HuH-7.5 (cell line): ENCODE measurements at regions not wholly inside any gene's neighbourhood (a gene's known extent, or its start where the extent isn't known, plus 50 kb on each side); places are given as distances from the start of the nearest gene placed in this dataset.

ENCODE experiments used
- DNase-seq: peaks from one replicate; pipeline ENCODE4 v3.0.0; 2011; ENCODE audit warnings: low spot score

DNA sequence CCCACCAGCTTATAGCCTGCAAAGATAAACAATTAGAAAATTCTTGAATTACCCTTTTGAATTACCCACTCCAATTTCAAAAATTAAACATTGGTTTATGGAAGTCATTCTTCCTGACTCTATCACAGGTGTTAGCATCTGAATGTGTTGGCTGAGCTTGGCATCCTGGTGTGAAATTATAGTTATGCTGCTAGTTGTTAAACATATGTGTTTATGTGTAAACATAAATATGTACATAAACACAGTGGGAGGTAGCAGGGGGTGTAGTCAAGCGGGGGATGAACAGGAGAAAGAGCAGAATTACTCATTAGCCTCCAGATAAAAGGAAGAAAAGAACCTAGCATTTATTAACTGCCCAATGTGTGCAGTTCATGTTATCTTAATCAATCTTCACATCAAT, 530.2 kb downstream of the MCTP2 start:
- DNase-seq: no peak

DNA sequence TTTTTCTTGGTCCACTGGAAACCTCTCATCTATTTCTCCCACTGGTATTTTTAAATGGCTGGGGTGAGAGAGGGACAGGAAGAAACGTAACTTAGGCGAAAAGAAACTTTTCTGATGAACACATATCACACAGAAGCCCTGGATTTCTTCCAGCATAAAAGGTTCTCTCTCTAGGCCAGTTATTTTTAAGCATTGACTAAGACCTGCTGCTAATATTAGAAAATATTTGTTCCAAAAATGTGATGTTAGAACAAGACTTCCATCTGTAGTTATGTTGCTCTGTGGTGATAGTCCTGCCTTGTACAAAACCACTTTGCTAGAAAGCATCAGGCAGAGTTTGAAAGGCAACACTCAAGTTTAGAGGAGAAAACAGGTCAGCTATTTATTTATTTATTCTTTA, 537.7 kb downstream of the MCTP2 start:
- DNase-seq: no peak

DNA sequence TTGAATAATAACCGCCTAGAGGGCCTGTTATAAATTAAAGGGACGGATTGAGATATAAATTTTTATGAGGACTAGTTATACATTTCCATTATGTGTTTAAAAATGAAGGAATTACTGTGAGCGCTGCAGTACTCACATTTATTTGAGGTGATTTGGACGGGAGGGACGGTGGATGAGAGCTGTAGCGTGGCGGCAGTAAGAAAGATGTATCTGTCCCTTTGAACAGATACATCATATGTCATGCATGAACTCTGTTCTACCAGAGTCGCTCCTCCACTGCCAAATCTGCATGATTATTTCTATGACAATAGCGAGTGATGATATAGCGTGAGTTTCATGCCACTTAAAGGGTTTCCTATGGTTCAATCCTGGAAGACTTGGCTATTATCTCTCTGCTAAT, 538.8 kb downstream of the MCTP2 start:
- no peak for DNase-seq

DNA sequence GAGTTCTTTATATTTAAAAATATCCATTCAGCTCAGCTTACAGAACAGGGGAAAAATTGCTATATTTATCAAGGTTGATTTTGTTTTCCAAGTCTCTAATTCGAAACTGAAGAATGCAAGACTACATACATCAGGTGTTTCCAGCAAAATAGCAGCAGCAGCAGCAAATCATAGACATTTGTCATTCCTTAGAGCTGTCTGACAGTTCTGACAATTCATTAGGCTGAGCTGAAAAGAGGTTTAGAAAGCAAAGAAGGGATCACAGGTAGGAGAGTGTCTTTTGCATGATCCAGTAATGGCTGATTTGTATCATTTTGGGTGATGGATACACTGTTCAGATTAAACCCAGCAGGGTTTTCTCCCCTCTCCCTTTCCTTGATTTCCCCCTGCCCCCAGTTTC, 545.7 kb downstream of the MCTP2 start:
- no peak for DNase-seq

DNA sequence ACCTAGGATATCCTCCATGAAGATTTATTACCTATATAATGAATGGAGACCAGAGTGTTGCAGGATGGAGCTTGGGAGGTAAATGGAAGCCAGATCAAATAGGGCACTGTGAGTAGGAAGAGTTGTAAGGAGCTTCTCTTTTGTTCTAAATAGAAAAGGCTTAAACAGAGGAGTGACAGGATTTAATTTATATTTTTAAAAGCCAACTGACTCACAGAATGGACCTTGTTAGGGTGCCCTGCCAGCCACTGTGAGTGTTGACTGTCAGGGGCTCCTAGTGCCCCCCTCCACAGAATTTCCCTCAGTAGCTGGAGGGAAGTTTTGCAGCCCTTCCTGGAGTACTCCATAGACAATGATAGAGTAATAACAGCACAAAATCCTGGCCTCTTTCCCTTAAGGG, 547.5 kb downstream of the MCTP2 start:
- DNase-seq: no peak

DNA sequence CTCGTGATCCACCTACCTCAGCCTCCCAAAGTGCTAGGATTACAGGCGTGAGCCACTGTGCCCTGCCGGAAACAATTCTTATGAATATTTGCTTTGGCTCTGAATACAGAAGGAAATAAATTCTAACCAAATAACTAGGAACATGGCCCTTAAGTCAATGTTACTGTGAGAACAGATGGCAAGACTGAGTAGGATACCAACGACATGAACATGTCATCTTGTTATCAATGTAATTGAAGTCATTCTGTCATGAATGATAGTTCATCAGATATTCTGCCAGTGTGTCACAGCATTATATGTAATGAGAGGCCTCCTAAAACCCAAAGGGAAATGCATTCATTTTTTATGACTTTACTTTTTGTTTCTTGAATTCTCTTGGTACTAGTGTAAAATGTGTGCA, 548.8 kb downstream of the MCTP2 start:
- no peak for DNase-seq

DNA sequence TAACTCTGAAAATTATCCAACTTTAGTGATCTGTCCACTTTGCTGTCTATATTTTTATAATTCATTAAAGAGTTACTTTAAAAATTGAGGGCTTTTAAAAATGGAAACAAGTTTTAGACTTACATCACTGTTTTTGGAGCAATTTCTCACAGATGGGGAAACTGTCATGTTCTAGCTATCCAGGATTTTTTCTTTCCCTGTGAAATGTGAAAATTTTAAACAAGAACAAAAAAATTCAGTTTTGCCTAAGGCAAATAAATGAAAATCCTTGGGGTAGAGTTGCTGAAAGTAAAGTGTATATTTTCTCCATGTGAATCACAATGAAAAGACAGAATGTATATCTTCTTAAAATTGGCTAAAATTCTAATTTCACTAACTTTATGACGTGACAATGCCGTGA, 553.7 kb downstream of the MCTP2 start:
- no peak for DNase-seq

DNA sequence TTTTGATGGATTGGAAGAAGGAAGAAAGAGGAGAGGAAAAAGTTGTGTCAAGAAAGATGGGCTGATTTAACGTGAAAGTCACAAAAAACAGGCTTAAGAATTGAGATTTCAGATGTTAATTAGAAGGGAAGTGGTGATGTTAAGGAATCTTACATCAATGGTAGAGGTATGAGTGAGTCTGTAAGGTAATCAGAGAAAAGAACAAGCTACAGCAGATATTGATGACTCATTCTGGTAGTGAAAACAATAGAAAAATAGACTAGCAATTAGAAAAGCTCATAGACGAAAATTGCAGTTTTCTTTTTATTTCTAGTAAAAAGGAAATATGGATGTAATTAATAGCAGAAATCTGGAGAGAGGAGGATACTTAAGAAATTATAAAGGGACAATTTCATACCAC, 559.6 kb downstream of the MCTP2 start:
- DNase-seq: no peak

DNA sequence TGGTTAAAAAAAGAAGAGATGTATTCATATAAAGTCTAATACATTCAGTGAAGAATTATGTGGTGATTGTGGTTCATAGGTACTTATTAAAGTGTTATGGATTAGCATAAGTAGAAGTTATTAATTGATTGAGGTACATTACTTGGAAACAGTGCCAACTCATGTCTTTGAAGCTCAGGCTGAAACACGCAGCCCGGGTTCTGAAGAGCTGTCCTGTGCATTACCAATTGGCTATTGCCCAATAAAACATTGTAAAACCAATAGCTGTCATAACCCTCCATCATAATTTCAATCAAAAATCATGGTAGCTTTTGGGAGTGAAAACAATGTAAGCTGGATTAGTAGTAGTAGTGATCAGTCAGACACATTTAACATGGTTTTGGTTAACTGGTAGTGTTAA, 560.1 kb downstream of the MCTP2 start:
- DNase-seq: no peak

DNA sequence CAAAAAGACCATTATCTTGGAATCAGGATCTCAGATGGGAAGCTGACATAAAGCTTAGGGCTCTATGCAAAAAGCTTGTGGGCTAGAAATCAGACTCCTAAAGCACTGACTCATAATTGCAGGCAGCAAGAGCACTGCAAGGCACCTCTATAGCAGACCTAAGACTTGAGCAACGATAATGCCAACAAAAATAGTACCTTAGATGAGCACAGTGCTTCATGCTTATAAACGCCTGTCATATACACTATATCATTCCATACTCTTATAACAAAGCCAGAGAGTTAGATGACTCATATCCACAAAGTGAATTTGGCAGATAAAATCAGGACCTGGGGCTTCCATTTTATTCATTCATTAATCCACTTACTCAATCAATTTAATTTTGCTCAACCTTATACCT, 560.8 kb downstream of the MCTP2 start:
- DNase-seq: no peak

DNA sequence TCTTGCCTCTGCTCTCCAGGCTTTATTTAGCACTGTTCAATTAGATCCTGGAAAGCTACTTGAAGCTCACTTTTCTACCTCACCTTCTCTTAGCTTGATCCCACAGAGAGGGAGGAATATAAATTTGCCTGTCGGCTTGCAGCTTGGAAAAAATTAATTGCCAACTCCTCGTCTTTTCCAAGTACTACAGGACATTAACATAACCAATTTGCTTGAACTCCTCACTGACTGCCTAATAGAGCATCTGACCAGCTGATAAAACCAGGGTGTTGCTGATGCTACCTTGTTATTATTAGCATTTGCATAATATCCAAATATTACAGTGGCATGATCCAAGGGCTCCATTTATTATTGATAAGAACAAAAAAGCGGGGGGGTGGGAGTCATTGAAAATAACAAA, 561.8 kb downstream of the MCTP2 start:
- DNase-seq: no peak

DNA sequence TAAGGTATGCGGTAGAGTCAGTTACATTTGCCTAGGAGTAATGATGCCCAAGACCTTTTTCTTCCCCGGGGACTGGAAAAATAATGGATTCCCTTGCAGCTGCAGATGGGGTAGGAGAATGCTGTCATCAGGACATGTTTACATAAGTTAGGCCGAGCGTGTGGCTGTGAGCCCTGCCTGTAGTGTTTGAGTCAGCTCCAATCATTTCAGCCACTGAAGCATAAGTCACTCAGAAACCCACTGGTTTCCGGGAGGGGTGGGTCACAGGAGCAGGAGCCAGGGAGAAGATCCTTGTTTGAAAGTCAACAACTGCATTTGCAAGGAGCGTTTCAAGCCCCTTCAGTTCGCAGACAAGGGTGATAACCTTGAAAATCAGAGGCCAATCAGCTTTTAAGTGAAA, 562.3 kb downstream of the MCTP2 start:
- no peak for DNase-seq

DNA sequence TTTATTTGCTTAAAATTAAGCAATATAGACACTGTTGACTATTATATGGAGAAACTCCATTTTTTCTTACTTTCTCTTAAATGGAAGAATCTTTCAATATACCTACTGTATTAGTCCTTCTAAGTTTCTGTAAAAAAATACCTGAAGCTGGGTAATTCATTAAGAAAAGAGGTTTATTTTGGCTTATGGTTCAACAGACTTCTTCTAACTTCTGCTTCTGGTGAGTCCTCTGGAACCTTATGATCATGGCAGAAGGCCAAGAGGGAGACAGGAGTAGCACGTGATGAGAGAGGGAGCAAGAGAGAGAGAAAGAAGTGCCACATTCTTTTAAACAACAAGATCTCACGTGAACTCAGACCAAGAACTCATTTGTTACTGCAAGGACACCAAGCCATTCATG, 573.3 kb downstream of the MCTP2 start:
- no peak for DNase-seq

DNA sequence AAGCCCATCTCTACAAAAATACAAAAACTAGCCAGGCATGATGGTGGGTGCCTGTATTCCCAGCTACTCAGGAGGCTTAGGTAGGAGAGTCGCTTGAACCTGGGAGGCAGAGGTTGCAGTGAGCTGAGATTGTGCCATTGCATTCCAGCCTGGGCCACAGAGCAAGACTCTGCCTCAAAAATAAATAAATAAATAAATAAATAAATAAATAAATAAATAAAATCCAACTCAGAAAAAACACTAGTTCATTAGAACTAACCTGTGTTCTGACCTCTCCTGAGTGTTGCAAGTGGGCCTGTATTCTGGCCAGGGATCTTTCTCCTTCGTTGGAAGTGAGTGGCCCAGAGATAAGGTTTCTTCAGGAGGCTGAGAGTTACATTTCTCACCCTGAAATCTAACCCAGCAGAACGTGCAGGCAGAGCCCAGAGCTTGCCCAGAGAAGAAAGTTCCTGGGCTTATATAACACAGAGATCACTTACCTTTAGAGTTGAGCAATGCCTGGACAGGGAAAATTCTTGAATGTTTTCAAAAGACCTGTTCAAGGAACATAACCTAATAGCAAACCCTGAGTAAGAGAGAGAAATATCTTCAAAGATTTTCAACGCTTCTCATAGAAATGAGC, 583.9 kb downstream of the MCTP2 start:
- no peak for DNase-seq

DNA sequence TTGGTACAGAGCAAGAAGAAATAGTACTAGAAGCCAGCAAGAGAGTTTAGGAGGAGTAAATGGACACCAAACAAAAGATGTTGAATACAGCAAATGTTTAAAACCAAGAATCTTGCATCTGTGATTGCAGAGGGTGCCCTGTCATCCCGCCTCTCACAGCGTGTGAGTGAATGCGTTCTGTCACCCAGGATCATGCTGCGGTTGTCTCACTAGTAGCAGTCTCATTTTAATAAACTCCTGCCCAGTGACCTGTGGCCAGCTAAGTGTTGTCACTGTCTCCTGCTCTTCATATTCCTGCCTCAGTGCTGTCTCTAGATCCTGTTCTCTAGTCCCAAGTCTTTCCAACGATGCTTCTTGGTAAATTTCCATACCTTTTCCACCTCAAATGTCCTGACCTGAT, 584.6 kb downstream of the MCTP2 start:
- DNase-seq: no peak

DNA sequence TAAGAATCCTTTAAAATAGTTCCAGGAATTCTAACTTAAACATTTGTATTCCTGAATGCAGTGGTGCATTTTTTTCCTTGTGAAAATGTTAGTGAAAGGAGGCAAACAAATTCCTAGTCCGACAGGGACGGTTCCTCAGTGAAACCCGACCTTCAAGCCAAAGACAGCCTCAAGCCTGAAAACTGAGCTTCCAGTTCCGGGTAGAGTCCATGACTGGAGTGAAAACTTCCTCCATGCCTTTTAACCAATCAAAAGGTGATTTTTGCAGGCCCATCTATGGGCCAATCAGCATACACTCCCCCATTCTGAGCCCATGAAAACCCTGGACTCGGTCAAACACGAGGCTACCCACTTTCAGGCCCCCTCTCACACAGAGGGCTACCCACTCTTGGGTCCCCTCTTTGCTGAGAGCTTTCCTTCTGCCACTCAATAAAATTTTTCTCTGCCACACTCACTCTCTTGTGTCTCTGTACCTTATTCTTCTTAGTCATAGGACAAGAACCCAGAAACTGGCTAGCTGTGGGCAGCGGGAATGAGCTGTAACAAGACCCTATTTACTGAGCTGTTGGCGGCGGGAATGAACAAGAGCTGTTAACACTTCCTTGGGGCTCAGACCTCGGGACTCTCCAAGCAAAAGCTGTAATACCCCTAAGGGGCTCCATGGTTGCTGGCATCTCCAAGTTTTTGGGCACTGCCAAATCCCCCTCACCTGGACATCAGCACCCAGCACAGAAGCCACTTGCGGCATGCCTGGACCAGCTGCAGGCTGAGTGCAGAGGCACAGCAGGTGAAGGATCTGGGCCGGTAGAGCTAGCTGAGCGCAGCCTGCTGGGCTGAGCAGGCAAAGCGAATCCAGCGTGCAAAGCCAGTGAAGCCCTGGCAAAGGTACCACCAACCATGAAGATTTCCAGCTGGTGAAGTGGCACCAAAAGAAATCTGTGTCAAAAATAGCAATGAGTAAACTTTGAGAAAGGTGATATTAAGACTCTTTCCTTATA, 598.8 kb downstream of the MCTP2 start:
- no peak for DNase-seq

DNA sequence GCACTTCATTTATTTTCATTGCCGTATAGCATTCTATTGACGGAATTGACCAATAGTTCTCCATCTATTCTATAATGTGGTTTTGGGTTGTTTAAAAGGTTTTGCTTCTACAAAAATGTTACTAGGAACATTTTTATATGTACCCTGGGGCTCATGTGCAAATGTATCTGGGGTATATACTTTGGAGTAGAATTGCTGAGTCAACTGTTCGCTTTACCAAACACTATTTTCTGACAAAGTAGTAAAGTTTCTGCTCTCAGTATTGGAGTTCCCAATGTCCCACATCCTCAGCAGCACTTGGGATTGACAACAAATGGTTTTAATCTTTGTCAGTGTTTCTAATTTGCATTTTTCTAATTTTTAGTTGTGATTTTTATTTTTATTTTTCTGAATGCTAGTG, 602.6 kb downstream of the MCTP2 start:
- no peak for DNase-seq

DNA sequence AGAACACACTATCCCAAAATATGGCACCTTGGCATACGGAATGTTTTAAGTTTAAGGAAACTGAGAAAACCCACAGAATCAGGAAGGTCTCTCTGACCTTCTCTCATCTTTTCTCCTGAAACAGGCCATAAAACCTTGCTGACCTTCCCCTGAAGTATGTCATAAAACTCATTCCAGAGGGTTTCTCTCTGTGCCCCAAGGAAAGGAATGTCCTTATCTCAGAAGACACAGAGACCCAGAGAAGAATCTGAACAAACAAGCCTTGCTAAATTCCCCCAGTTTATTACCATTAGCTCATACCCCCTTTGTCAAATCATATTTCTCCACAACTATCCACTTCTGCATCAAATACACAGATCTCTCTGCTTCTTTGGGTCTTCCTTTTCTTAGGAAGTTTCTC, 603.1 kb downstream of the MCTP2 start:
- no peak for DNase-seq

DNA sequence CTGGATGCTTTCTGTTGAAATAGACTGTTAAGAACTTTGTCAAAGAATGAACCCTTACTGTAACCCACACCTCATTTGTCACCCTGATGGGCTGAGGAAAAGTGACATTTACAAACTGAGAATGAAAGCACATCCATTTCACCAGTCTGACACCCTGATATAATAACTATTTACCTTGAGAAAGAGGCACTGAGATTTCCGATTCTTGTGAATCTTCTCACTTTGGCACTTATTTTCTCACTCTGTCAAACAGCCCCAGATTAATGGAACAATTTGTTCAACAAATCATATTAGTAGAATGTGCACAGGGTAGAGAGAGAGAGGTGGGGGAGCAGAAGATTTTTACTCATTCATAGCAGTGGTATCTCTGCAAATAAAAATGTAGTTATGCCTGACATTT, 606.9 kb downstream of the MCTP2 start:
- no peak for DNase-seq

DNA sequence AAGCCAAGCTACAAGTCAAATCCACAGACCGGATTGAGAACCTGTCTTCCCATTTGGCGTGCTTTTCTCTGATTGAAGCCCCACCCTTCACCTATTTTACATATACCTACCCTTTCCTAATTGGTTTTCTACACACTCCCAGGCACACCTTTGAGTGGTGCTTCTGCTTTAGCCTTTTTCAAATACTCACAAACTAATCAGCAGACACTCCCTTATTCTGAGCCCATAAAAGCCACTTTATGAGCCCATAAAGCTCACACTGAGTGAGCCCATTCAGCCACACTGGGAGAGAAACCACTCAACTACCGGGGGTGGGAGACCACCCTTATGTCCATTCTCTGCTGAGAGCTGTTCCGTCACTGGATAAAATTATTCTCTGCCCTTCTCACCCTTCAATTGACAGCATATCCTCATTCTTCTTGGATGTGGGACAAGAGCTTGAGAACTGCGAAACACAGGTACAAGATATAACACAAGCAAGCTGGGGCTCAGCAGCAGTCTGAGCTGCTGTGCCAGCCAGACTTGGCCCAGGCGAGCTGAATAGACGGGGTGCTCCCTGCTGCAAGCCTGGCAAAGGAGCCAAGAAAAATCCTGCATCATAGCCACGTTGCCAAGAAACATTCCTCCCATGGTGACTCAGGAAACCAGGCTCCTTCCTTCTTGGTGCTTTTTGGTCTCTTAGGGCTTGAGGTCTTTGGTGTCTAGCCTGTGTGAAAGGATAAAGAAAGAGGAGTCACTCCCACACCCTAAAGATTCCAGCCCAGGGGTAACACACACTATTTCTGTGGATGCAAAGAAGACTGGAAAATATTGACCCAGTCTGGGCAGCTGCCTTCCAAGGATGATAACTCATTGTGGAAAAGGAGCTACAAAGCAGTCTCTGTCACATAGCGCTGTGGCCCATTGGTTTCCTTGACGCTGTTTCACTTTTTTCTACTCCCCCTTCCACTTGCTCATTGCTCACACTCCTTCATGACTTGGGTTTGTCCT, 609.7 kb downstream of the MCTP2 start:
- DNase-seq: no peak

DNA sequence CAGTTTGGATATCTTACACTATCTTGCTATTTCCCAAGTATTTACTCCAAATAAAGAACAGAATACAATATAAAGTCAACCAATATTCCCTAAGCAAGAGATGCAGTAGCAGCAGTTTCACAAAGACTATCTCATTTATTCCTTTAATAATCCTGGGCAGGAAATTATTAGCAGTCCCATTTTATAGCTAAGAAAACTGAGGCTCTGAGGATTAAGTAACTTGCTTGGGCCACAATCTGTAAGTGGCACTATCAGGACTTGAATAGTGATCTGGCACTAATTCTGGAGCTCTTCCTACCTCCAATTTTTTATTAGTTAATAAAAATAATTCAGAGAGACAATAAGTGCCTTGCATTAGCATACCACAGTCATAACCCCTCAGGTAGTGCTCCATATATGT, 611.7 kb downstream of the MCTP2 start:
- DNase-seq: no peak

DNA sequence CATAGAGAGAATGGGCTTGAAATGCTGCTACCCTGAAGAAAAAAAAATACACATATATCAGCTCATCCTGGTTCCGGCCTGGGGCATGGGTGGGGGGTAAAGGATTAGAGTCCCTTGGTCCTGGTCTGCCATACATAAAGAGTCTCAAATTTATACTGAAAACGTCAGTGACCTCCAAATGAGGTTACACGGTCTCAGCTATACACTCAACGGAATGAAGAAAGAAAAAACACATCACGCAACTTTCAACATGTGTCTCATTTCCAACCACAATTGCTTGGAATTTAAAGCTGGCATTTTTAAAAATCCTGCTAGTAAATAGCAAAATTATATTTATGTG, 612.8 kb downstream of the MCTP2 start:
- no peak for DNase-seq
